ENCODE measurements at regions not wholly inside any gene's neighbourhood (a gene's known extent, or its start where the extent isn't known, plus 50 kb on each side); places are given as distances from the start of the nearest gene placed in this dataset.

- H3K36me3 ChIP-seq (ENCODE audit: control insufficient read depth in 2 of 3, insufficient read depth in 3 of 3, low read length in 3 of 3): no peaks in the 10 kb centered on the region
Measured at GRCh38 chr5:36787365-36788093, 89.0 kb upstream of the NIPBL start.

GRCh38 chr5:36790847-36791246, 85.7 kb upstream of the NIPBL start:
- Histone ChIP-seq H3K9ac (ENCODE audit: low read length in 3 of 3) (no peak overlapping the region), H3K9me3 (ENCODE audit: control insufficient read depth in 2 of 3, insufficient read depth in 1 of 3, low read length in 3 of 3) (no peaks in the 10 kb centered on the region), H3K27me3 (ENCODE audit: control insufficient read depth, insufficient read depth, low read length) (no peaks in the 10 kb centered on the region), H3K36me3 (ENCODE audit: control insufficient read depth in 2 of 3, insufficient read depth in 3 of 3, low read length in 3 of 3) (no peaks in the 10 kb centered on the region), H3K27ac (ENCODE audit: low read depth in 2 of 2, low read length in 2 of 2) (no peak overlapping the region), H3K4me3 (ENCODE audit: low read length in 3 of 3) (no peak overlapping the region), H3K4me1 (ENCODE audit: control insufficient read depth in 2 of 3, insufficient read depth in 2 of 3, low read depth in 1 of 3, low read length in 3 of 3) (no peaks in the 10 kb centered on the region)
- no peak for TF ChIP-seq CTCF (IDR thresholded peaks at IDR 0.05; ENCODE audit: borderline replicate concordance, extremely low read depth, insufficient read depth)
- DNase-seq (no peak), FAIRE-seq (no peak)
- intact Hi-C loops (cut with DNase I): no loop called here

More at GRCh38 chr5:36787365-36788093, 89.0 kb upstream of the NIPBL start:
- no peak for TF ChIP-seq CTCF (IDR thresholded peaks at IDR 0.05; ENCODE audit: borderline replicate concordance, extremely low read depth, insufficient read depth)
- Histone ChIP-seq H3K27ac (ENCODE audit: low read depth in 2 of 2, low read length in 2 of 2) (no peak overlapping the region), H3K27me3 (ENCODE audit: control insufficient read depth, insufficient read depth, low read length) (no peaks in the 10 kb centered on the region), H3K9ac (ENCODE audit: low read length in 3 of 3) (no peak overlapping the region), H3K4me3 (ENCODE audit: low read length in 3 of 3) (no peak overlapping the region), H3K9me3 (ENCODE audit: control insufficient read depth in 2 of 3, insufficient read depth in 1 of 3, low read length in 3 of 3) (no peaks in the 10 kb centered on the region), H3K4me1 (ENCODE audit: control insufficient read depth in 2 of 3, insufficient read depth in 2 of 3, low read depth in 1 of 3, low read length in 3 of 3) (no peaks in the 10 kb centered on the region)
- FAIRE-seq (no peak), DNase-seq (no peak)
- intact Hi-C loops (cut with DNase I): no loop called here

GRCh38 chr5:36792560-36793180, 83.9 kb upstream of the NIPBL start:
- intact Hi-C loops (cut with DNase I): no loop called here
- no peaks in the 10 kb centered on the region for H3K27me3 ChIP-seq (ENCODE audit: control insufficient read depth, insufficient read depth, low read length)
- DNase-seq (no peak), FAIRE-seq (no peak)
- H3K9me3 ChIP-seq (ENCODE audit: control insufficient read depth in 2 of 3, insufficient read depth in 1 of 3, low read length in 3 of 3): no peaks in the 10 kb centered on the region
- TF ChIP-seq CTCF (IDR thresholded peaks at IDR 0.05; ENCODE audit: borderline replicate concordance, extremely low read depth, insufficient read depth): no peak
- H3K9ac ChIP-seq (ENCODE audit: low read length in 3 of 3): no peak overlapping the region
- no peak overlapping the region for H3K4me3 ChIP-seq (ENCODE audit: low read length in 3 of 3)
- H3K27ac ChIP-seq (ENCODE audit: low read depth in 2 of 2, low read length in 2 of 2): no peak overlapping the region
- H3K36me3 ChIP-seq (ENCODE audit: control insufficient read depth in 2 of 3, insufficient read depth in 3 of 3, low read length in 3 of 3): no peaks in the 10 kb centered on the region
- no peaks in the 10 kb centered on the region for H3K4me1 ChIP-seq (ENCODE audit: control insufficient read depth in 2 of 3, insufficient read depth in 2 of 3, low read depth in 1 of 3, low read length in 3 of 3)
